IMR-90 (cell line): ENCODE measurements at regions not wholly inside any gene's neighbourhood (a gene's known extent, or its start where the extent isn't known, plus 50 kb on each side); places are given as distances from the start of the nearest gene placed in this dataset.

ENCODE experiments used
- ATAC-seq: fragments of 200-7000 bp; cut with Tn5 transposase; 2 replicates; pipeline ENCODE4 v1.9.1; 2020; ENCODE audit warnings: low read depth, mild to moderate bottlenecking, moderate library complexity
- BruUV-seq: library from RNA; stranded (reverse); fragments of 400-500 nt; replicated peaks from 2 replicates; lab custom pipeline; 2021; lab: Mats Ljungman, UMichigan
- CTCF ChIA-PET: fragments of 300-600 bp; formaldehyde crosslinking; extraction: SDS; loops from one replicate; lab custom pipeline; 2021; ENCODE audit warnings: antibody characterized with exemption; lab: Yijun Ruan, JAX
- POLR2A ChIA-PET: fragments of 300-600 bp; sonication (Branson Sonifier 250); formaldehyde crosslinking; loops from one replicate; lab custom pipeline; 2022; ENCODE audit warnings: antibody characterized with exemption; ENCODE audit not compliant: unreplicated experiment; lab: Charles Lee
- DNase-seq: peaks from one replicate; pipeline ENCODE4 v3.0.0; 2013
- H2AFZ ChIP-seq: replicated peaks from 2 replicates; pipeline ENCODE3; 2013; ENCODE audit warnings: low read length, mild to moderate bottlenecking; ENCODE audit not compliant: poor library complexity
- H2AK5ac ChIP-seq: 2 replicates; pipeline ENCODE4 v1.6.1; 2013; ENCODE audit warnings: low read depth, low read length, inconsistent platforms
- H2AK9ac ChIP-seq: replicated peaks from 2 replicates; pipeline ENCODE3; 2013; ENCODE audit warnings: mild to moderate bottlenecking, low read depth, low read length, moderate library complexity; ENCODE audit not compliant: poor library complexity
- H2BK120ac ChIP-seq: 2 replicates; pipeline ENCODE4 v1.6.1; 2013; ENCODE audit warnings: low read depth, low read length, inconsistent platforms
- H2BK15ac ChIP-seq: 3 replicates; pipeline ENCODE4 v1.6.1; 2013; ENCODE audit warnings: low read depth, low read length, inconsistent platforms
- H2BK20ac ChIP-seq: 2 replicates; pipeline ENCODE4 v1.6.1; 2013; ENCODE audit warnings: low read depth, mild to moderate bottlenecking, inconsistent platforms, low read length, moderate library complexity
- H2BK5ac ChIP-seq: 2 replicates; pipeline ENCODE4 v1.6.1; 2013; ENCODE audit warnings: mild to moderate bottlenecking, low read depth, low read length, inconsistent platforms; ENCODE audit not compliant: poor library complexity, severe bottlenecking
- H3K14ac ChIP-seq: replicated peaks from 2 replicates; pipeline ENCODE4 v1.6.1; 2013; ENCODE audit warnings: low read depth, low read length, inconsistent platforms
- H3K18ac ChIP-seq: 2 replicates; pipeline ENCODE4 v1.6.1; 2013; ENCODE audit warnings: low read depth, low read length, control low read depth
- H3K23ac ChIP-seq: 2 replicates; pipeline ENCODE4 v1.6.1; 2013; ENCODE audit warnings: low read depth, low read length, inconsistent platforms
- H3K27ac ChIP-seq: 2 replicates; pipeline ENCODE4 v1.5.1; 2013; ENCODE audit warnings: mild to moderate bottlenecking, control low read depth, low read length; ENCODE audit not compliant: insufficient read depth
- H3K27me3 ChIP-seq: 2 replicates; pipeline ENCODE4 v1.6.1; 2013; ENCODE audit warnings: low read length; ENCODE audit not compliant: control insufficient read depth, insufficient read depth
- H3K36me3 ChIP-seq: 2 replicates; pipeline ENCODE4 v1.6.1; 2013; ENCODE audit warnings: low read length, mixed read lengths; ENCODE audit not compliant: control insufficient read depth, insufficient read depth
- H3K4ac ChIP-seq: 2 replicates; pipeline ENCODE4 v1.6.1; 2013; ENCODE audit warnings: low read depth, low read length, inconsistent platforms
- H3K4me1 ChIP-seq: 2 replicates; pipeline ENCODE4 v1.6.1; 2013; ENCODE audit warnings: low read length, mixed read lengths; ENCODE audit not compliant: control insufficient read depth, insufficient read depth
- H3K4me2 ChIP-seq: 2 replicates; pipeline ENCODE4 v1.6.1; 2013; ENCODE audit warnings: low read depth, mild to moderate bottlenecking, control low read depth, low read length, moderate library complexity
- H3K4me3 ChIP-seq: 2 replicates; pipeline ENCODE4 v1.5.1; 2013; ENCODE audit warnings: low read depth, mild to moderate bottlenecking, control low read depth, low read length, moderate library complexity; ENCODE audit not compliant: insufficient read depth
- H3K56ac ChIP-seq: 2 replicates; pipeline ENCODE4 v1.6.1; 2013; ENCODE audit warnings: low read length, inconsistent platforms; ENCODE audit not compliant: insufficient read depth; ENCODE audit errors: extremely low read depth
- H3K79me1 ChIP-seq, 2 experiments: 2 replicates each; pipeline ENCODE4 v1.6.1; 2013; ENCODE audit warnings: low read length in 2 of 2, inconsistent platforms in 1 of 2, low read depth in 1 of 2
- H3K9ac ChIP-seq: 2 replicates; pipeline ENCODE4 v1.6.1; 2013; ENCODE audit warnings: low read depth, low read length, control low read depth
- H3K9me1 ChIP-seq: 2 replicates; pipeline ENCODE4 v1.6.1; 2013; ENCODE audit warnings: low read length, inconsistent platforms; ENCODE audit not compliant: insufficient read depth
- H3K9me3 ChIP-seq: 2 replicates; pipeline ENCODE4 v1.6.1; 2013; ENCODE audit warnings: low read length; ENCODE audit not compliant: control insufficient read depth, insufficient read depth
- H4K20me1 ChIP-seq: 2 replicates; pipeline ENCODE4 v1.6.1; 2013; ENCODE audit warnings: low read length, inconsistent platforms; ENCODE audit not compliant: insufficient read depth
- H4K5ac ChIP-seq: 2 replicates; pipeline ENCODE4 v1.6.1; 2013; ENCODE audit warnings: mild to moderate bottlenecking, low read depth, low read length, control low read depth
- H4K8ac ChIP-seq, 2 experiments: 2 replicates each; pipeline ENCODE4 v1.6.1; 2013; ENCODE audit warnings: low read depth in 2 of 2, low read length in 2 of 2, control low read depth in 1 of 2, inconsistent platforms in 1 of 2
- H4K91ac ChIP-seq: 2 replicates; pipeline ENCODE4 v1.6.1; 2013; ENCODE audit warnings: low read depth, low read length, inconsistent platforms; ENCODE audit not compliant: insufficient read depth
- BHLHE40 ChIP-seq: fragments of 150-350 bp; IDR thresholded peaks from 2 replicates; pipeline ENCODE4 v1.6.1; 2016; ENCODE audit warnings: mild to moderate bottlenecking, low read depth, low read length
- CEBPB ChIP-seq: IDR thresholded peaks from 2 replicates; pipeline ENCODE4 v1.6.1; 2012; ENCODE audit warnings: low read depth, low read length, improper control_type of control experiment
- CHD1 ChIP-seq: IDR thresholded peaks from 2 replicates; pipeline ENCODE4 v1.6.1; 2012; ENCODE audit warnings: low read depth, low read length, improper control_type of control experiment
- FOS ChIP-seq: fragments of 150-350 bp; IDR thresholded peaks from 2 replicates; pipeline ENCODE4 v1.6.1; 2016; ENCODE audit warnings: low read depth, low read length
- MAFK ChIP-seq: IDR thresholded peaks from 2 replicates; pipeline ENCODE4 v1.6.1; 2012; ENCODE audit warnings: low read depth, low read length, improper control_type of control experiment
- MXI1 ChIP-seq: IDR thresholded peaks from 2 replicates; pipeline ENCODE4 v1.6.1; 2012; ENCODE audit warnings: low read depth, mild to moderate bottlenecking, low read length, moderate library complexity, borderline replicate concordance
- POLR2A ChIP-seq: IDR thresholded peaks from 2 replicates; pipeline ENCODE4 v1.6.1; 2012; ENCODE audit warnings: mild to moderate bottlenecking, low read depth, low read length
- RAD21 ChIP-seq: IDR thresholded peaks from 2 replicates; pipeline ENCODE4 v1.6.1; 2012; ENCODE audit warnings: low read length, improper control_type of control experiment
- RCOR1 ChIP-seq: IDR thresholded peaks from 2 replicates; pipeline ENCODE4 v1.6.1; 2012; ENCODE audit warnings: mild to moderate bottlenecking, low read length, improper control_type of control experiment; ENCODE audit not compliant: insufficient replicate concordance
- RFX5 ChIP-seq: IDR thresholded peaks from 2 replicates; pipeline ENCODE4 v1.8.0; 2012; ENCODE audit warnings: low read depth, mild to moderate bottlenecking, low read length, moderate library complexity
- SMC3 ChIP-seq: fragments of 150-350 bp; IDR thresholded peaks from 2 replicates; pipeline ENCODE4 v1.6.1; 2016; ENCODE audit warnings: low read depth, mild to moderate bottlenecking, antibody characterized with exemption, low read length, moderate library complexity
- WGBS, 2 experiments: methylation state at CpG; one replicate each; pipeline versions ENCODE4 v1.1.5 to v1.1.7; 2013; ENCODE audit warnings: missing lambda C conversion rate in 2 of 2; ENCODE audit not compliant: insufficient read length in 1 of 2; ENCODE audit errors: extremely low coverage in 2 of 2; 5-methylcytosine and 5-hydroxymethylcytosine counted together
- dilution Hi-C: fragments of 300-500 bp; cut with HindIII; formaldehyde crosslinking; loops from one replicate; pipeline ENCODE4 v1.14.3; 2018; ENCODE audit warnings: low sequenced_read_pairs; ENCODE audit not compliant: unreplicated experiment
- in situ Hi-C: fragments of 300-500 bp; cut with MboI; formaldehyde crosslinking; loops from 3 replicates; pipeline ENCODE4 v1.14.3; 2019; ENCODE audit warnings: low sequenced_read_pairs, inconsistent platforms, mixed read lengths
- intact Hi-C: fragments of 100-400 bp; cut with micrococcal nuclease; formaldehyde crosslinking; loops from 2 replicates; pipeline ENCODE4 v1.10.0; 2022
- TF ChIP-seq, protein P1 (sequence below): conservative IDR thresholded peaks from 2 replicates; pipeline ENCODE4 v1.5.1; 2012; ENCODE audit warnings: mild to moderate bottlenecking, low read depth, low read length, improper control_type of control experiment
- TF ChIP-seq, protein P2 (sequence below): fragments of 150-350 bp; IDR thresholded peaks from 2 replicates; pipeline ENCODE4 v1.6.1; 2016; ENCODE audit warnings: low read depth, mild to moderate bottlenecking, low read length, moderate library complexity, borderline replicate concordance
- TF ChIP-seq, protein P3 (sequence below): fragments of 150-350 bp; IDR thresholded peaks from 2 replicates; pipeline ENCODE4 v1.6.1; 2017; ENCODE audit warnings: mild to moderate bottlenecking, antibody characterized with exemption, low read length, low read depth

DNA sequence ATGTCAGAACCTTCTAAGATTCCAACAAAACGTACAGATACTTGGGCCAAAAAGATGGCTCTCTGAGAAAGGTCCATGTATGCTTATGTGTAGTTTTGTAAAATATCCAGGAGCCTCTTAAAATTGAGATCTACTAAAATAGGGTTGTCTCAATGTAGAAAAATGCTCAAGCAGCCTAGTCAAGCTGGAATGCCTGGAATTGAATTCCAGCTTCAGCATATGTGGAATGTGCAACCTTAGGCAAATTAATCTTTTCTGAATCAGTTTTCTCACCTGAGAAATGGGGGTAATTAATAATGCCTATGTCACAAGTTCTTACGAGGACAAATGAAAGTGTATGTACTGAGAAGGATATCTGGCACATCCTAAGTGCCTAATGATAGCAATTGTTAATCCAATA lies 662.4 kb downstream of the DTWD2 start:
- intact Hi-C loops = no loop called here
- in situ Hi-C loops = no loop called here
- Histone ChIP-seq H2BK5ac (no peak overlapping the region), H2AFZ (no peak overlapping the region), H3K36me3 (no peaks in the 10 kb centered on the region), H2AK5ac (no peak overlapping the region), H3K4me3 (no peak overlapping the region), H4K5ac (no peak overlapping the region), H4K8ac (no peak overlapping the region), H3K4me1 (no peaks in the 10 kb centered on the region), H3K27me3 (no peaks in the 10 kb centered on the region), H3K27ac (no peak overlapping the region), H3K9me1 (no peaks in the 10 kb centered on the region), H3K18ac (no peak overlapping the region), H3K4me2 (no peak overlapping the region), H3K79me1 (no peaks in the 10 kb centered on the region), H2BK120ac (no peak overlapping the region), H3K23ac (no peak overlapping the region), H4K20me1 (no peaks in the 10 kb centered on the region), H2BK15ac (no peak overlapping the region), H3K4ac (no peak overlapping the region), H2BK20ac (no peak overlapping the region), H3K9ac (no peak overlapping the region), H3K9me3 (peaks cover 4% of the 10 kb centered on the region), H4K91ac (no peak overlapping the region), H2AK9ac (no peak overlapping the region), H3K56ac (no peak overlapping the region), H3K14ac (no peak overlapping the region)
- POLR2A ChIA-PET = no interaction called here
- no CpG with 5 or more reads among the region's 2 CpGs for WGBS, 2 experiments
- ATAC-seq (peak; percentile 11; the same call in 1 of the 2 replicates), DNase-seq (no peak)
- dilution Hi-C loops = no loop called here
- TF ChIP-seq, protein P1, sequence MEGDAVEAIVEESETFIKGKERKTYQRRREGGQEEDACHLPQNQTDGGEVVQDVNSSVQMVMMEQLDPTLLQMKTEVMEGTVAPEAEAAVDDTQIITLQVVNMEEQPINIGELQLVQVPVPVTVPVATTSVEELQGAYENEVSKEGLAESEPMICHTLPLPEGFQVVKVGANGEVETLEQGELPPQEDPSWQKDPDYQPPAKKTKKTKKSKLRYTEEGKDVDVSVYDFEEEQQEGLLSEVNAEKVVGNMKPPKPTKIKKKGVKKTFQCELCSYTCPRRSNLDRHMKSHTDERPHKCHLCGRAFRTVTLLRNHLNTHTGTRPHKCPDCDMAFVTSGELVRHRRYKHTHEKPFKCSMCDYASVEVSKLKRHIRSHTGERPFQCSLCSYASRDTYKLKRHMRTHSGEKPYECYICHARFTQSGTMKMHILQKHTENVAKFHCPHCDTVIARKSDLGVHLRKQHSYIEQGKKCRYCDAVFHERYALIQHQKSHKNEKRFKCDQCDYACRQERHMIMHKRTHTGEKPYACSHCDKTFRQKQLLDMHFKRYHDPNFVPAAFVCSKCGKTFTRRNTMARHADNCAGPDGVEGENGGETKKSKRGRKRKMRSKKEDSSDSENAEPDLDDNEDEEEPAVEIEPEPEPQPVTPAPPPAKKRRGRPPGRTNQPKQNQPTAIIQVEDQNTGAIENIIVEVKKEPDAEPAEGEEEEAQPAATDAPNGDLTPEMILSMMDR = no peak
- no peak for TF ChIP-seq RAD21
- no peak for TF ChIP-seq SMC3
- TF ChIP-seq BHLHE40 = no peak
- TF ChIP-seq MAFK = no peak
- TF ChIP-seq FOS = no peak
- TF ChIP-seq, protein P2, sequence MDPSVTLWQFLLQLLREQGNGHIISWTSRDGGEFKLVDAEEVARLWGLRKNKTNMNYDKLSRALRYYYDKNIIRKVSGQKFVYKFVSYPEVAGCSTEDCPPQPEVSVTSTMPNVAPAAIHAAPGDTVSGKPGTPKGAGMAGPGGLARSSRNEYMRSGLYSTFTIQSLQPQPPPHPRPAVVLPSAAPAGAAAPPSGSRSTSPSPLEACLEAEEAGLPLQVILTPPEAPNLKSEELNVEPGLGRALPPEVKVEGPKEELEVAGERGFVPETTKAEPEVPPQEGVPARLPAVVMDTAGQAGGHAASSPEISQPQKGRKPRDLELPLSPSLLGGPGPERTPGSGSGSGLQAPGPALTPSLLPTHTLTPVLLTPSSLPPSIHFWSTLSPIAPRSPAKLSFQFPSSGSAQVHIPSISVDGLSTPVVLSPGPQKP = no peak
- TF ChIP-seq CEBPB = no peak
- no peak for TF ChIP-seq RCOR1
- TF ChIP-seq MXI1 = no peak
- TF ChIP-seq RFX5 = no peak
- no peak for TF ChIP-seq CHD1
- TF ChIP-seq, protein P3, sequence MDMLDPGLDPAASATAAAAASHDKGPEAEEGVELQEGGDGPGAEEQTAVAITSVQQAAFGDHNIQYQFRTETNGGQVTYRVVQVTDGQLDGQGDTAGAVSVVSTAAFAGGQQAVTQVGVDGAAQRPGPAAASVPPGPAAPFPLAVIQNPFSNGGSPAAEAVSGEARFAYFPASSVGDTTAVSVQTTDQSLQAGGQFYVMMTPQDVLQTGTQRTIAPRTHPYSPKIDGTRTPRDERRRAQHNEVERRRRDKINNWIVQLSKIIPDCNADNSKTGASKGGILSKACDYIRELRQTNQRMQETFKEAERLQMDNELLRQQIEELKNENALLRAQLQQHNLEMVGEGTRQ = no peak
- no peak for TF ChIP-seq POLR2A
- no TSS peak for BruUV-seq
- CTCF ChIA-PET = interaction anchor here (1.0 kb wide), 1 partner anchor 9 kb away, joined by 3 read pairs; no protein-coding TSS in a partner anchor
